ENCODE measurements at regions not wholly inside any gene's neighbourhood (a gene's known extent, or its start where the extent isn't known, plus 50 kb on each side); places are given as distances from the start of the nearest gene placed in this dataset.

- no peak for DNase-seq
Observed at GRCh38 chr7:118298771-118299170, 74.3 kb downstream of the ANKRD7 start.

- no peak for DNase-seq
Observed at GRCh38 chr7:118300177-118300576, 75.7 kb downstream of the ANKRD7 start.

GRCh38 chr7:118304100-118304499 is 79.6 kb downstream of the ANKRD7 start:
- DNase-seq, result no peak

- no peak for DNase-seq
Observed at GRCh38 chr7:118305671-118306070, 81.2 kb downstream of the ANKRD7 start.

- DNase-seq, result no peak
Observed at GRCh38 chr7:118306771-118307170, 82.3 kb downstream of the ANKRD7 start.

GRCh38 chr7:118311121-118311836 is 86.8 kb downstream of the ANKRD7 start:
- DNase-seq, result no peak

- DNase-seq, result no peak
Observed at GRCh38 chr7:118312051-118312450, 87.5 kb downstream of the ANKRD7 start.

GRCh38 chr7:118312966-118313365 is 88.5 kb downstream of the ANKRD7 start:
- DNase-seq, result no peak

GRCh38 chr7:118324790-118325449 is 100.4 kb downstream of the ANKRD7 start:
- no peak for DNase-seq

GRCh38 chr7:118325450-118325808 is 100.9 kb downstream of the ANKRD7 start:
- no peak for DNase-seq

GRCh38 chr7:118327174-118327573 is 102.7 kb downstream of the ANKRD7 start:
- no peak for DNase-seq

GRCh38 chr7:118328505-118329211 is 104.2 kb downstream of the ANKRD7 start:
- DNase-seq, result no peak

GRCh38 chr7:118330388-118330787 is 105.9 kb downstream of the ANKRD7 start:
- no peak for DNase-seq

- no peak for DNase-seq
Observed at GRCh38 chr7:118346748-118347147, 122.2 kb downstream of the ANKRD7 start.

GRCh38 chr7:118349604-118350003 is 125.1 kb downstream of the ANKRD7 start:
- DNase-seq, result no peak

GRCh38 chr7:118350260-118350659 is 125.8 kb downstream of the ANKRD7 start:
- DNase-seq, result no peak

GRCh38 chr7:118352867-118353453 is 128.5 kb downstream of the ANKRD7 start:
- DNase-seq, result peak; percentile 28

GRCh38 chr7:118366363-118366762 is 141.9 kb downstream of the ANKRD7 start:
- no peak for DNase-seq

GRCh38 chr7:118368958-118369357 is 144.5 kb downstream of the ANKRD7 start:
- no peak for DNase-seq

GRCh38 chr7:118369987-118370386 is 145.5 kb downstream of the ANKRD7 start:
- DNase-seq, result no peak

GRCh38 chr7:118372530-118372929 is 148.0 kb downstream of the ANKRD7 start:
- no peak for DNase-seq

- no peak for DNase-seq
Observed at GRCh38 chr7:118389629-118390028, 165.1 kb downstream of the ANKRD7 start.

- no peak for DNase-seq
Observed at GRCh38 chr7:118404211-118404610, 179.7 kb downstream of the ANKRD7 start.

GRCh38 chr7:118418433-118418832 is 193.9 kb downstream of the ANKRD7 start:
- no peak for DNase-seq

Measured in NCI-H774 (cell line).